Parathyroid adenoma (tissue), 2 donors: ENCODE measurements at regions not wholly inside any gene's neighbourhood (a gene's known extent, or its start where the extent isn't known, plus 50 kb on each side); places are given as distances from the start of the nearest gene placed in this dataset.
"Not testable (repeated sequence)": the region's sequence is repeated elsewhere in the genome, so short reads cannot be mapped to it uniquely, and the experiment has no call there.

Source experiments
- H2AFZ ChIP-seq: fragments of 300-600 bp; sonication (generic); one replicate; pipeline ENCODE4 v1.7.0; 2017; ENCODE audit warnings: antibody characterized with exemption, mild to moderate bottlenecking
- H3K27ac ChIP-seq: fragments of 300-600 bp; sonication (generic); one replicate; pipeline ENCODE4 v1.7.0; 2017
- H3K27me3 ChIP-seq: fragments of 300-600 bp; sonication (generic); one replicate; pipeline ENCODE4 v1.7.0; 2017; ENCODE audit warnings: low read length; ENCODE audit not compliant: control insufficient read depth, insufficient read depth
- H3K36me3 ChIP-seq: fragments of 300-600 bp; sonication (generic); one replicate; pipeline ENCODE4 v1.7.0; 2017; ENCODE audit warnings: low read length; ENCODE audit not compliant: control insufficient read depth, insufficient read depth
- H3K4me1 ChIP-seq: fragments of 300-600 bp; sonication (generic); one replicate; pipeline ENCODE4 v1.7.0; 2017; ENCODE audit warnings: control low read depth
- H3K4me2 ChIP-seq: fragments of 300-600 bp; sonication (generic); one replicate; pipeline ENCODE4 v1.7.0; 2017; ENCODE audit warnings: low read length
- H3K4me3 ChIP-seq: fragments of 300-600 bp; sonication (generic); one replicate; pipeline ENCODE4 v1.7.0; 2017; ENCODE audit warnings: low read depth, low read length
- H3K79me2 ChIP-seq: fragments of 300-600 bp; sonication (generic); one replicate; pipeline ENCODE4 v1.7.0; 2017; ENCODE audit warnings: control low read depth
- H3K9ac ChIP-seq: fragments of 300-600 bp; sonication (generic); one replicate; pipeline ENCODE4 v1.7.0; 2017; ENCODE audit warnings: mild to moderate bottlenecking
- H3K9me3 ChIP-seq: fragments of 300-600 bp; sonication (generic); one replicate; pipeline ENCODE4 v1.7.0; 2017; ENCODE audit warnings: low read length; ENCODE audit not compliant: control insufficient read depth
- CTCF ChIP-seq: fragments of 300-600 bp; sonication (generic); IDR thresholded peaks from one replicate; pipeline ENCODE4 v1.7.0; 2017; ENCODE audit warnings: antibody characterized with exemption, mild to moderate bottlenecking
- donor health status: primary hyperparathyroidism.

GRCh38 chr7:131040467-131040932 lies 287.2 kb upstream of the MKLN1 start:
- Histone ChIP-seq H3K27ac (no peak overlapping the region), H3K4me3 (no peak overlapping the region), H3K36me3 (no peaks in the 10 kb centered on the region)

GRCh38 chr7:131041012-131041695 lies 286.5 kb upstream of the MKLN1 start:
- H3K27ac ChIP-seq, H3K4me3 ChIP-seq, H3K27me3 ChIP-seq, H3K4me2 ChIP-seq, H3K4me1 ChIP-seq, H3K36me3 ChIP-seq, H3K9ac ChIP-seq, H2AFZ ChIP-seq, H3K9me3 ChIP-seq: not testable (repeated sequence)
- peaks cover 35% of the 10 kb centered on the region for H3K79me2 ChIP-seq

More at GRCh38 chr7:131040467-131040932, 287.2 kb upstream of the MKLN1 start:
- Histone ChIP-seq H3K4me1 (no peaks in the 10 kb centered on the region), H3K9ac (no peak overlapping the region), H3K79me2 (peaks cover 33% of the 10 kb centered on the region), H2AFZ (no peak overlapping the region), H3K9me3 (no peaks in the 10 kb centered on the region), H3K4me2 (no peak overlapping the region), H3K27me3 (no peaks in the 10 kb centered on the region)
- TF ChIP-seq CTCF: peak; percentile 95

- Histone ChIP-seq H3K79me2 (peaks cover 42% of the 10 kb centered on the region), H3K9ac (no peak overlapping the region), H3K4me2 (no peak overlapping the region), H3K27ac (no peak overlapping the region), H3K9me3 (no peaks in the 10 kb centered on the region), H3K27me3 (no peaks in the 10 kb centered on the region), H2AFZ (no peak overlapping the region), H3K4me3 (no peak overlapping the region), H3K36me3 (no peaks in the 10 kb centered on the region), H3K4me1 (no peaks in the 10 kb centered on the region)
- no peak for TF ChIP-seq CTCF
These were observed 285.2 kb upstream of the MKLN1 start for GRCh38 chr7:131042269-131043160.

GRCh38 chr7:131045526-131045925 lies 282.1 kb upstream of the MKLN1 start:
- Histone ChIP-seq H3K9me3 (no peaks in the 10 kb centered on the region), H3K36me3 (no peaks in the 10 kb centered on the region), H3K4me2 (no peak overlapping the region), H2AFZ (no peak overlapping the region), H3K27ac (no peak overlapping the region), H3K4me3 (no peak overlapping the region), H3K4me1 (peaks cover 10% of the 10 kb centered on the region), H3K9ac (no peak overlapping the region), H3K27me3 (no peaks in the 10 kb centered on the region), H3K79me2 (peaks cover 44% of the 10 kb centered on the region)
- TF ChIP-seq CTCF: no peak

GRCh38 chr7:131046246-131046645 lies 281.4 kb upstream of the MKLN1 start:
- peaks cover 10% of the 10 kb centered on the region for H3K4me1 ChIP-seq

More at GRCh38 chr7:131046246-131046645, 281.4 kb upstream of the MKLN1 start:
- Histone ChIP-seq H3K4me2 (no peak overlapping the region), H3K9ac (no peak overlapping the region), H3K9me3 (no peaks in the 10 kb centered on the region), H3K79me2 (peaks cover 46% of the 10 kb centered on the region), H3K27me3 (no peaks in the 10 kb centered on the region), H3K4me3 (no peak overlapping the region), H3K27ac (no peak overlapping the region), H2AFZ (no peak overlapping the region), H3K36me3 (no peaks in the 10 kb centered on the region)
- no peak for TF ChIP-seq CTCF
